ENCODE measurements at regions not wholly inside any gene's neighbourhood (a gene's known extent, or its start where the extent isn't known, plus 50 kb on each side); places are given as distances from the start of the nearest gene placed in this dataset.

DNA sequence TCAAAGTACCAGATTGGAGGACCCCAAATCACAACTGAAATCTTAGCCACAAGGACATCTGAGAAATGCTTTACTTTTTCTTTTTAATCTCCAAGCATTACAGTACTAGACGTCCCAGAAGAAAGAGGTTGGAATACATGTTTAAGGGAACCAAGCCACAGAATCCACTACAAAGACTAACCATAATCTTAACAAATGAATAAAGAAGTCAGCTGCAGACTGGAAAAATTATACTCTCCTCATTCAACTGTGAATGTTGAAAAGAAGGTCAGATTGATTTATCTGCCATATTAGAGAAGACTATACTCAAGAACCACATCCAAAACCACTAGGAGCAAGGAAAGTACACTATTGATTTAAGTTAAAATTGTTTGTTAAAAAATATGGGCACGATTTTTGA is 102.1 kb upstream of the ABCB5 start (continued):
- TF ChIP-seq, protein P1, sequence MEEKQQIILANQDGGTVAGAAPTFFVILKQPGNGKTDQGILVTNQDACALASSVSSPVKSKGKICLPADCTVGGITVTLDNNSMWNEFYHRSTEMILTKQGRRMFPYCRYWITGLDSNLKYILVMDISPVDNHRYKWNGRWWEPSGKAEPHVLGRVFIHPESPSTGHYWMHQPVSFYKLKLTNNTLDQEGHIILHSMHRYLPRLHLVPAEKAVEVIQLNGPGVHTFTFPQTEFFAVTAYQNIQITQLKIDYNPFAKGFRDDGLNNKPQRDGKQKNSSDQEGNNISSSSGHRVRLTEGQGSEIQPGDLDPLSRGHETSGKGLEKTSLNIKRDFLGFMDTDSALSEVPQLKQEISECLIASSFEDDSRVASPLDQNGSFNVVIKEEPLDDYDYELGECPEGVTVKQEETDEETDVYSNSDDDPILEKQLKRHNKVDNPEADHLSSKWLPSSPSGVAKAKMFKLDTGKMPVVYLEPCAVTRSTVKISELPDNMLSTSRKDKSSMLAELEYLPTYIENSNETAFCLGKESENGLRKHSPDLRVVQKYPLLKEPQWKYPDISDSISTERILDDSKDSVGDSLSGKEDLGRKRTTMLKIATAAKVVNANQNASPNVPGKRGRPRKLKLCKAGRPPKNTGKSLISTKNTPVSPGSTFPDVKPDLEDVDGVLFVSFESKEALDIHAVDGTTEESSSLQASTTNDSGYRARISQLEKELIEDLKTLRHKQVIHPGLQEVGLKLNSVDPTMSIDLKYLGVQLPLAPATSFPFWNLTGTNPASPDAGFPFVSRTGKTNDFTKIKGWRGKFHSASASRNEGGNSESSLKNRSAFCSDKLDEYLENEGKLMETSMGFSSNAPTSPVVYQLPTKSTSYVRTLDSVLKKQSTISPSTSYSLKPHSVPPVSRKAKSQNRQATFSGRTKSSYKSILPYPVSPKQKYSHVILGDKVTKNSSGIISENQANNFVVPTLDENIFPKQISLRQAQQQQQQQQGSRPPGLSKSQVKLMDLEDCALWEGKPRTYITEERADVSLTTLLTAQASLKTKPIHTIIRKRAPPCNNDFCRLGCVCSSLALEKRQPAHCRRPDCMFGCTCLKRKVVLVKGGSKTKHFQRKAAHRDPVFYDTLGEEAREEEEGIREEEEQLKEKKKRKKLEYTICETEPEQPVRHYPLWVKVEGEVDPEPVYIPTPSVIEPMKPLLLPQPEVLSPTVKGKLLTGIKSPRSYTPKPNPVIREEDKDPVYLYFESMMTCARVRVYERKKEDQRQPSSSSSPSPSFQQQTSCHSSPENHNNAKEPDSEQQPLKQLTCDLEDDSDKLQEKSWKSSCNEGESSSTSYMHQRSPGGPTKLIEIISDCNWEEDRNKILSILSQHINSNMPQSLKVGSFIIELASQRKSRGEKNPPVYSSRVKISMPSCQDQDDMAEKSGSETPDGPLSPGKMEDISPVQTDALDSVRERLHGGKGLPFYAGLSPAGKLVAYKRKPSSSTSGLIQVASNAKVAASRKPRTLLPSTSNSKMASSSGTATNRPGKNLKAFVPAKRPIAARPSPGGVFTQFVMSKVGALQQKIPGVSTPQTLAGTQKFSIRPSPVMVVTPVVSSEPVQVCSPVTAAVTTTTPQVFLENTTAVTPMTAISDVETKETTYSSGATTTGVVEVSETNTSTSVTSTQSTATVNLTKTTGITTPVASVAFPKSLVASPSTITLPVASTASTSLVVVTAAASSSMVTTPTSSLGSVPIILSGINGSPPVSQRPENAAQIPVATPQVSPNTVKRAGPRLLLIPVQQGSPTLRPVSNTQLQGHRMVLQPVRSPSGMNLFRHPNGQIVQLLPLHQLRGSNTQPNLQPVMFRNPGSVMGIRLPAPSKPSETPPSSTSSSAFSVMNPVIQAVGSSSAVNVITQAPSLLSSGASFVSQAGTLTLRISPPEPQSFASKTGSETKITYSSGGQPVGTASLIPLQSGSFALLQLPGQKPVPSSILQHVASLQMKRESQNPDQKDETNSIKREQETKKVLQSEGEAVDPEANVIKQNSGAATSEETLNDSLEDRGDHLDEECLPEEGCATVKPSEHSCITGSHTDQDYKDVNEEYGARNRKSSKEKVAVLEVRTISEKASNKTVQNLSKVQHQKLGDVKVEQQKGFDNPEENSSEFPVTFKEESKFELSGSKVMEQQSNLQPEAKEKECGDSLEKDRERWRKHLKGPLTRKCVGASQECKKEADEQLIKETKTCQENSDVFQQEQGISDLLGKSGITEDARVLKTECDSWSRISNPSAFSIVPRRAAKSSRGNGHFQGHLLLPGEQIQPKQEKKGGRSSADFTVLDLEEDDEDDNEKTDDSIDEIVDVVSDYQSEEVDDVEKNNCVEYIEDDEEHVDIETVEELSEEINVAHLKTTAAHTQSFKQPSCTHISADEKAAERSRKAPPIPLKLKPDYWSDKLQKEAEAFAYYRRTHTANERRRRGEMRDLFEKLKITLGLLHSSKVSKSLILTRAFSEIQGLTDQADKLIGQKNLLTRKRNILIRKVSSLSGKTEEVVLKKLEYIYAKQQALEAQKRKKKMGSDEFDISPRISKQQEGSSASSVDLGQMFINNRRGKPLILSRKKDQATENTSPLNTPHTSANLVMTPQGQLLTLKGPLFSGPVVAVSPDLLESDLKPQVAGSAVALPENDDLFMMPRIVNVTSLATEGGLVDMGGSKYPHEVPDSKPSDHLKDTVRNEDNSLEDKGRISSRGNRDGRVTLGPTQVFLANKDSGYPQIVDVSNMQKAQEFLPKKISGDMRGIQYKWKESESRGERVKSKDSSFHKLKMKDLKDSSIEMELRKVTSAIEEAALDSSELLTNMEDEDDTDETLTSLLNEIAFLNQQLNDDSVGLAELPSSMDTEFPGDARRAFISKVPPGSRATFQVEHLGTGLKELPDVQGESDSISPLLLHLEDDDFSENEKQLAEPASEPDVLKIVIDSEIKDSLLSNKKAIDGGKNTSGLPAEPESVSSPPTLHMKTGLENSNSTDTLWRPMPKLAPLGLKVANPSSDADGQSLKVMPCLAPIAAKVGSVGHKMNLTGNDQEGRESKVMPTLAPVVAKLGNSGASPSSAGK (IDR thresholded peaks at IDR 0.05), result no peak
- TF ChIP-seq CREB1 (IDR thresholded peaks at IDR 0.05) (no peak), CREB1 (CRISPR knock-in tag; IDR thresholded peaks at IDR 0.05) (no peak)
